ENCODE measurements at regions not wholly inside any gene's neighbourhood (a gene's known extent, or its start where the extent isn't known, plus 50 kb on each side); places are given as distances from the start of the nearest gene placed in this dataset.

DNA sequence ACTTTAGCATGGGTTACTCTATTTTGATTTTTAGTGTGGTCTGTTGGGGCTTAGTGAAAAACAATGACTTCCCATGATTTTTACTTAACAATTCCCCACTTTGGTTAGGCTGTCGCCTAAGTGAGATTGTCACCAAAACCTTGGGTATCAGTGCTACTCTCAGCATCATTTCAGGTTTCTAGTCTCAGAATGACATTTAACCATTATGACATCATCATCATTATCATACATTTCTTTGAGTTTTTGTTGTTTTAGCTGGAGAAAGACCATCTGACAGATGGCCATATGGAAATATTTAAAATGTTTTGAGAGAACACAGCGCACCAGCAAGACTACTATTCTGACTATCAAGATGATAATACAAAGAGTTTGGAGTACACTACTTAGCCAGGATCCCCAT, 551.0 kb upstream of the PTPRD start (continued):
- TF ChIP-seq ATF6 (CRISPR knock-in tag; IDR thresholded peaks at IDR 0.05) (no peak), JUN (CRISPR knock-in tag; IDR thresholded peaks at IDR 0.05) (no peak), GRHL2 (CRISPR knock-in tag; IDR thresholded peaks at IDR 0.05; ENCODE audit: insufficient replicate concordance, severe bottlenecking) (no peak)

GRCh38 chr9:11182001-11182400, 569.2 kb upstream of the PTPRD start:
- ChIA-PET POLR2A (no interaction called here), CTCF (no interaction called here)
- H3K9me3 Mint-ChIP-seq = peaks cover 11% of the 10 kb centered on the region
- H3K27me3 Mint-ChIP-seq (ENCODE audit: low read depth) = no peaks in the 10 kb centered on the region
- DNase-seq (ENCODE audit: low spot score) (no peak), ATAC-seq (no peak)
- H3K36me3 Mint-ChIP-seq = no peaks in the 10 kb centered on the region
- H3K27ac Mint-ChIP-seq = no peak overlapping the region
- H3K4me1 Mint-ChIP-seq = no peaks in the 10 kb centered on the region
- H3K4me3 Mint-ChIP-seq = no peak overlapping the region
- TF ChIP-seq, protein P1, sequence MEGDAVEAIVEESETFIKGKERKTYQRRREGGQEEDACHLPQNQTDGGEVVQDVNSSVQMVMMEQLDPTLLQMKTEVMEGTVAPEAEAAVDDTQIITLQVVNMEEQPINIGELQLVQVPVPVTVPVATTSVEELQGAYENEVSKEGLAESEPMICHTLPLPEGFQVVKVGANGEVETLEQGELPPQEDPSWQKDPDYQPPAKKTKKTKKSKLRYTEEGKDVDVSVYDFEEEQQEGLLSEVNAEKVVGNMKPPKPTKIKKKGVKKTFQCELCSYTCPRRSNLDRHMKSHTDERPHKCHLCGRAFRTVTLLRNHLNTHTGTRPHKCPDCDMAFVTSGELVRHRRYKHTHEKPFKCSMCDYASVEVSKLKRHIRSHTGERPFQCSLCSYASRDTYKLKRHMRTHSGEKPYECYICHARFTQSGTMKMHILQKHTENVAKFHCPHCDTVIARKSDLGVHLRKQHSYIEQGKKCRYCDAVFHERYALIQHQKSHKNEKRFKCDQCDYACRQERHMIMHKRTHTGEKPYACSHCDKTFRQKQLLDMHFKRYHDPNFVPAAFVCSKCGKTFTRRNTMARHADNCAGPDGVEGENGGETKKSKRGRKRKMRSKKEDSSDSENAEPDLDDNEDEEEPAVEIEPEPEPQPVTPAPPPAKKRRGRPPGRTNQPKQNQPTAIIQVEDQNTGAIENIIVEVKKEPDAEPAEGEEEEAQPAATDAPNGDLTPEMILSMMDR (IDR thresholded peaks at IDR 0.05) = no peak
- TF ChIP-seq MYBL2 (CRISPR knock-in tag; IDR thresholded peaks at IDR 0.05) = no peak
- TF ChIP-seq SP1 (CRISPR knock-in tag; conservative IDR thresholded peaks at IDR 0.05) = no peak
- TF ChIP-seq ZNF138 (CRISPR knock-in tag; conservative IDR thresholded peaks at IDR 0.05) = no peak
- TF ChIP-seq, protein P2, sequence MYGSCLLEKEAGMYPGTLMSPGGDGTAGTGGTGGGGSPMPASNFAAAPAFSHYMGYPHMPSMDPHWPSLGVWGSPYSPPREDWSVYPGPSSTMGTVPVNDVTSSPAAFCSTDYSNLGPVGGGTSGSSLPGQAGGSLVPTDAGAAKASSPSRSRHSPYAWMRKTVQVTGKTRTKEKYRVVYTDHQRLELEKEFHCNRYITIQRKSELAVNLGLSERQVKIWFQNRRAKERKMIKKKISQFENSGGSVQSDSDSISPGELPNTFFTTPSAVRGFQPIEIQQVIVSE (CRISPR knock-in tag; IDR thresholded peaks at IDR 0.05; ENCODE audit: borderline replicate concordance) = no peak
- TF ChIP-seq ZNF671 (CRISPR knock-in tag; IDR thresholded peaks at IDR 0.05) = no peak
- TF ChIP-seq EMX1 (CRISPR knock-in tag; IDR thresholded peaks at IDR 0.05) = no peak
- no peak for TF ChIP-seq ZNF232 (CRISPR knock-in tag; IDR thresholded peaks at IDR 0.05)
- TF ChIP-seq ZBTB21 (CRISPR knock-in tag; IDR thresholded peaks at IDR 0.05; ENCODE audit: borderline replicate concordance) = no peak
- TF ChIP-seq TCF7 (CRISPR knock-in tag; IDR thresholded peaks at IDR 0.05; ENCODE audit: low read depth) = no peak

DNA sequence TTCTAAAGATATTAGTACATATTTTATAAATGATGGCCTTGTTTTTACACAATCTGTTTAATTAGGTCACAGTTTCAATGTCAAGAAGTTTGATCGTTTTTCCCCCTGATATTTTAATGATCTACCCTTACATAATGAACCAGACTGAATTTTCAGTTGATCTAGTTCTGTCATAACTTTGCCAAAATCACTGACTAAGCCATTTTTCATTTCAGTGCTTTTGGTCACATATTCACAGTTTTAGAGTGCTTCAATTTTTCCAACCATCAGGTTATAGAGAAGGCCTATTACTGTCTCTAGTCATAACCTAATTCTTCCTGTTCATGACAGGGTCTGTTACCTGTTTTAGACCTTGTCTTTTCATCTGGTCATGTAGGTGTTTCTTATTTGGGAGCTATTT, 577.9 kb upstream of the PTPRD start:
- Mint-ChIP-seq H3K27me3 (ENCODE audit: low read depth) (no peaks in the 10 kb centered on the region), H3K4me1 (no peaks in the 10 kb centered on the region), H3K4me3 (no peak overlapping the region), H3K27ac (no peak overlapping the region), H3K36me3 (peaks cover 22% of the 10 kb centered on the region), H3K9me3 (peaks cover 35% of the 10 kb centered on the region)
- ATAC-seq = no peak
- no peak for DNase-seq (ENCODE audit: low spot score)
- CTCF ChIA-PET = no interaction called here
- POLR2A ChIA-PET = no interaction called here
- TF ChIP-seq ZNF317 (CRISPR knock-in tag; IDR thresholded peaks at IDR 0.05; ENCODE audit: borderline replicate concordance, low read depth) (no peak), RELA (CRISPR knock-in tag; IDR thresholded peaks at IDR 0.05; ENCODE audit: borderline replicate concordance) (no peak), SMAD3 (CRISPR knock-in tag; IDR thresholded peaks at IDR 0.05; ENCODE audit: borderline replicate concordance) (no peak), EMX1 (CRISPR knock-in tag; IDR thresholded peaks at IDR 0.05) (no peak), NR2C2 (CRISPR knock-in tag; IDR thresholded peaks at IDR 0.05) (no peak)
- TF ChIP-seq, protein P3, sequence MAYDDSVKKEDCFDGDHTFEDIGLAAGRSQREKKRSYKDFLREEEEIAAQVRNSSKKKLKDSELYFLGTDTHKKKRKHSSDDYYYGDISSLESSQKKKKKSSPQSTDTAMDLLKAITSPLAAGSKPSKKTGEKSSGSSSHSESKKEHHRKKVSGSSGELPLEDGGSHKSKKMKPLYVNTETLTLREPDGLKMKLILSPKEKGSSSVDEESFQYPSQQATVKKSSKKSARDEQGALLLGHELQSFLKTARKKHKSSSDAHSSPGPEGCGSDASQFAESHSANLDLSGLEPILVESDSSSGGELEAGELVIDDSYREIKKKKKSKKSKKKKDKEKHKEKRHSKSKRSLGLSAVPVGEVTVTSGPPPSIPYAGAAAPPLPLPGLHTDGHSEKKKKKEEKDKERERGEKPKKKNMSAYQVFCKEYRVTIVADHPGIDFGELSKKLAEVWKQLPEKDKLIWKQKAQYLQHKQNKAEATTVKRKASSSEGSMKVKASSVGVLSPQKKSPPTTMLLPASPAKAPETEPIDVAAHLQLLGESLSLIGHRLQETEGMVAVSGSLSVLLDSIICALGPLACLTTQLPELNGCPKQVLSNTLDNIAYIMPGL (CRISPR knock-in tag; IDR thresholded peaks at IDR 0.05) = no peak
- TF ChIP-seq, protein P4, sequence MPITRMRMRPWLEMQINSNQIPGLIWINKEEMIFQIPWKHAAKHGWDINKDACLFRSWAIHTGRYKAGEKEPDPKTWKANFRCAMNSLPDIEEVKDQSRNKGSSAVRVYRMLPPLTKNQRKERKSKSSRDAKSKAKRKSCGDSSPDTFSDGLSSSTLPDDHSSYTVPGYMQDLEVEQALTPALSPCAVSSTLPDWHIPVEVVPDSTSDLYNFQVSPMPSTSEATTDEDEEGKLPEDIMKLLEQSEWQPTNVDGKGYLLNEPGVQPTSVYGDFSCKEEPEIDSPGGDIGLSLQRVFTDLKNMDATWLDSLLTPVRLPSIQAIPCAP (CRISPR knock-in tag; IDR thresholded peaks at IDR 0.05) = no peak
- TF ChIP-seq, protein P5, sequence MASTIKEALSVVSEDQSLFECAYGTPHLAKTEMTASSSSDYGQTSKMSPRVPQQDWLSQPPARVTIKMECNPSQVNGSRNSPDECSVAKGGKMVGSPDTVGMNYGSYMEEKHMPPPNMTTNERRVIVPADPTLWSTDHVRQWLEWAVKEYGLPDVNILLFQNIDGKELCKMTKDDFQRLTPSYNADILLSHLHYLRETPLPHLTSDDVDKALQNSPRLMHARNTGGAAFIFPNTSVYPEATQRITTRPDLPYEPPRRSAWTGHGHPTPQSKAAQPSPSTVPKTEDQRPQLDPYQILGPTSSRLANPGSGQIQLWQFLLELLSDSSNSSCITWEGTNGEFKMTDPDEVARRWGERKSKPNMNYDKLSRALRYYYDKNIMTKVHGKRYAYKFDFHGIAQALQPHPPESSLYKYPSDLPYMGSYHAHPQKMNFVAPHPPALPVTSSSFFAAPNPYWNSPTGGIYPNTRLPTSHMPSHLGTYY (CRISPR knock-in tag; IDR thresholded peaks at IDR 0.05) = no peak
- TF ChIP-seq, protein P6, sequence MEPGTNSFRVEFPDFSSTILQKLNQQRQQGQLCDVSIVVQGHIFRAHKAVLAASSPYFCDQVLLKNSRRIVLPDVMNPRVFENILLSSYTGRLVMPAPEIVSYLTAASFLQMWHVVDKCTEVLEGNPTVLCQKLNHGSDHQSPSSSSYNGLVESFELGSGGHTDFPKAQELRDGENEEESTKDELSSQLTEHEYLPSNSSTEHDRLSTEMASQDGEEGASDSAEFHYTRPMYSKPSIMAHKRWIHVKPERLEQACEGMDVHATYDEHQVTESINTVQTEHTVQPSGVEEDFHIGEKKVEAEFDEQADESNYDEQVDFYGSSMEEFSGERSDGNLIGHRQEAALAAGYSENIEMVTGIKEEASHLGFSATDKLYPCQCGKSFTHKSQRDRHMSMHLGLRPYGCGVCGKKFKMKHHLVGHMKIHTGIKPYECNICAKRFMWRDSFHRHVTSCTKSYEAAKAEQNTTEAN (CRISPR knock-in tag; IDR thresholded peaks at IDR 0.05) = no peak
- TF ChIP-seq, protein P7, sequence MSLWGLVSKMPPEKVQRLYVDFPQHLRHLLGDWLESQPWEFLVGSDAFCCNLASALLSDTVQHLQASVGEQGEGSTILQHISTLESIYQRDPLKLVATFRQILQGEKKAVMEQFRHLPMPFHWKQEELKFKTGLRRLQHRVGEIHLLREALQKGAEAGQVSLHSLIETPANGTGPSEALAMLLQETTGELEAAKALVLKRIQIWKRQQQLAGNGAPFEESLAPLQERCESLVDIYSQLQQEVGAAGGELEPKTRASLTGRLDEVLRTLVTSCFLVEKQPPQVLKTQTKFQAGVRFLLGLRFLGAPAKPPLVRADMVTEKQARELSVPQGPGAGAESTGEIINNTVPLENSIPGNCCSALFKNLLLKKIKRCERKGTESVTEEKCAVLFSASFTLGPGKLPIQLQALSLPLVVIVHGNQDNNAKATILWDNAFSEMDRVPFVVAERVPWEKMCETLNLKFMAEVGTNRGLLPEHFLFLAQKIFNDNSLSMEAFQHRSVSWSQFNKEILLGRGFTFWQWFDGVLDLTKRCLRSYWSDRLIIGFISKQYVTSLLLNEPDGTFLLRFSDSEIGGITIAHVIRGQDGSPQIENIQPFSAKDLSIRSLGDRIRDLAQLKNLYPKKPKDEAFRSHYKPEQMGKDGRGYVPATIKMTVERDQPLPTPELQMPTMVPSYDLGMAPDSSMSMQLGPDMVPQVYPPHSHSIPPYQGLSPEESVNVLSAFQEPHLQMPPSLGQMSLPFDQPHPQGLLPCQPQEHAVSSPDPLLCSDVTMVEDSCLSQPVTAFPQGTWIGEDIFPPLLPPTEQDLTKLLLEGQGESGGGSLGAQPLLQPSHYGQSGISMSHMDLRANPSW (CRISPR knock-in tag; conservative IDR thresholded peaks at IDR 0.05; ENCODE audit: low read depth) = no peak
